Nephron progenitor cell (in vitro differentiated cells): ENCODE measurements at regions not wholly inside any gene's neighbourhood (a gene's known extent, or its start where the extent isn't known, plus 50 kb on each side); places are given as distances from the start of the nearest gene placed in this dataset.
A peak's percentile ranks its signal among the peaks of the same experiment; 100 is the strongest.
"Not testable (repeated sequence)": the region's sequence is repeated elsewhere in the genome, so short reads cannot be mapped to it uniquely, and the experiment has no call there.

ENCODE experiments used
- DNase-seq: peaks from one replicate; pipeline ENCODE4 v3.0.0; 2021
- H3K27ac Mint-ChIP-seq: 2 replicates; pipeline ENCODE4 v1.8.0; 2021; ENCODE audit warnings: mild to moderate bottlenecking, moderate library complexity, mixed read lengths
- H3K27me3 Mint-ChIP-seq: 2 replicates; pipeline ENCODE4 v1.8.0; 2021; ENCODE audit warnings: mild to moderate bottlenecking, low read depth, mixed read lengths; ENCODE audit not compliant: poor library complexity
- H3K36me3 Mint-ChIP-seq: 2 replicates; pipeline ENCODE4 v1.8.0; 2021; ENCODE audit warnings: low read depth, mixed read lengths
- H3K4me1 Mint-ChIP-seq: 2 replicates; pipeline ENCODE4 v1.8.0; 2021; ENCODE audit warnings: mixed read lengths
- H3K4me3 Mint-ChIP-seq: 2 replicates; pipeline ENCODE4 v1.8.0; 2021; ENCODE audit warnings: mild to moderate bottlenecking, moderate library complexity, mixed read lengths
- H3K9me3 Mint-ChIP-seq: 2 replicates; pipeline ENCODE4 v1.8.0; 2021; ENCODE audit warnings: mild to moderate bottlenecking, moderate library complexity, mixed read lengths
- CTCF ChIP-seq: fragments of 200-600 bp; sonication (generic); IDR thresholded peaks from 2 replicates; pipeline ENCODE4 v1.5.0; 2021; ENCODE audit warnings: antibody characterized with exemption

- peaks cover 11% of the 10 kb centered on the region for H3K9me3 Mint-ChIP-seq
- TF ChIP-seq CTCF: no peak
- DNase-seq: no peak
Measured at GRCh38 chr3:198096015-198096414, 136.0 kb downstream of the LMLN start.

GRCh38 chr3:198097048-198097447 lies 137.0 kb downstream of the LMLN start:
- Mint-ChIP-seq H3K9me3 (peaks cover 11% of the 10 kb centered on the region), H3K4me1 (no peaks in the 10 kb centered on the region), H3K27ac (no peak overlapping the region), H3K4me3 (no peak overlapping the region), H3K27me3 (peaks cover 18% of the 10 kb centered on the region), H3K36me3 (no peaks in the 10 kb centered on the region)
- no peak for DNase-seq
- no peak for TF ChIP-seq CTCF

More at GRCh38 chr3:198096015-198096414, 136.0 kb downstream of the LMLN start:
- Mint-ChIP-seq H3K27me3 (peaks cover 18% of the 10 kb centered on the region), H3K4me1 (no peaks in the 10 kb centered on the region), H3K27ac (no peak overlapping the region), H3K4me3 (no peak overlapping the region), H3K36me3 (no peaks in the 10 kb centered on the region)

GRCh38 chr3:198098661-198099081 lies 138.7 kb downstream of the LMLN start:
- H3K4me1 Mint-ChIP-seq, H3K36me3 Mint-ChIP-seq, H3K9me3 Mint-ChIP-seq, H3K27ac Mint-ChIP-seq, DNase-seq, H3K4me3 Mint-ChIP-seq: not testable (repeated sequence)
- peaks cover 10% of the 10 kb centered on the region for H3K27me3 Mint-ChIP-seq

- not testable (repeated sequence) for H3K27ac Mint-ChIP-seq, DNase-seq, H3K4me3 Mint-ChIP-seq, H3K27me3 Mint-ChIP-seq
- H3K9me3 Mint-ChIP-seq: peaks cover 15% of the 10 kb centered on the region
- H3K36me3 Mint-ChIP-seq: peaks cover 11% of the 10 kb centered on the region
- peaks cover 23% of the 10 kb centered on the region for H3K4me1 Mint-ChIP-seq
Measured at GRCh38 chr3:198103070-198103469, 143.1 kb downstream of the LMLN start.

GRCh38 chr3:198106265-198106664 lies 146.2 kb downstream of the LMLN start:
- no peak for DNase-seq
- no peak for TF ChIP-seq CTCF
- Mint-ChIP-seq H3K4me1 (peaks cover 54% of the 10 kb centered on the region), H3K27ac (no peak overlapping the region), H3K4me3 (peak overlapping the region; percentile 45), H3K27me3 (peaks cover 12% of the 10 kb centered on the region), H3K36me3 (peaks cover 11% of the 10 kb centered on the region), H3K9me3 (peaks cover 12% of the 10 kb centered on the region)

GRCh38 chr3:198107840-198108734 lies 148.1 kb downstream of the LMLN start:
- peak; percentile 39 for DNase-seq
- Mint-ChIP-seq H3K4me3 (peak overlapping the region; percentile 20), H3K27ac (peak overlapping the region; percentile 92), H3K4me1 (peaks cover 55% of the 10 kb centered on the region), H3K27me3 (peaks cover 30% of the 10 kb centered on the region), H3K36me3 (peaks cover 11% of the 10 kb centered on the region), H3K9me3 (peaks cover 12% of the 10 kb centered on the region)
- TF ChIP-seq CTCF: no peak

GRCh38 chr3:198109883-198110282 lies 149.9 kb downstream of the LMLN start:
- Mint-ChIP-seq H3K4me3 (no peak overlapping the region), H3K36me3 (peaks cover 11% of the 10 kb centered on the region), H3K27ac (no peak overlapping the region), H3K27me3 (peaks cover 48% of the 10 kb centered on the region), H3K4me1 (peaks cover 60% of the 10 kb centered on the region), H3K9me3 (peaks cover 15% of the 10 kb centered on the region)
- no peak for TF ChIP-seq CTCF
- no peak for DNase-seq
